Left kidney (tissue), 1 donor: ENCODE measurements at regions not wholly inside any gene's neighbourhood (a gene's known extent, or its start where the extent isn't known, plus 50 kb on each side); places are given as distances from the start of the nearest gene placed in this dataset.

Experiments
- DNase-seq: peaks from one replicate; pipeline ENCODE4 v3.0.0-alpha.2; 2013

- no peak for DNase-seq
These were observed 223.4 kb downstream of the PLPP3 start for GRCh38 chr1:56355918-56356317.

DNA sequence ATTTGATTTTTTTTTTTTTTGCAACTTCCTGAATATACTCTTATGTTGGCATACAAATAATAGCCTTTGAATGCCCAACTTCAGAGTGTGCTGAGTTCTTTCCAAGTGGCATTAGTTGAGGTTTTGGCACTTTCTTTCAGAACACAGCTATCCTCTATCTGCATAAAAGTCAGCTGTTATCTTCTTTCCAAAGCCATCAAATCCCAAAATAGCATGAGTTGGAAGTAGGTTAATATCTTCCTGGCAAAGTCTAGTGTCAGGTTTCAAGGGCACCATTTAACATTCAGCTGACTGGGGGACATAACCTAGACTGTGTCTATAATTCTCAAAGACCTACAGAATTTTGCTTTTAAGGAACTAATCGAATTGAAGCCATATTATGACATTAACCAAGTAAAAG, 223.9 kb downstream of the PLPP3 start:
- no peak for DNase-seq

DNA sequence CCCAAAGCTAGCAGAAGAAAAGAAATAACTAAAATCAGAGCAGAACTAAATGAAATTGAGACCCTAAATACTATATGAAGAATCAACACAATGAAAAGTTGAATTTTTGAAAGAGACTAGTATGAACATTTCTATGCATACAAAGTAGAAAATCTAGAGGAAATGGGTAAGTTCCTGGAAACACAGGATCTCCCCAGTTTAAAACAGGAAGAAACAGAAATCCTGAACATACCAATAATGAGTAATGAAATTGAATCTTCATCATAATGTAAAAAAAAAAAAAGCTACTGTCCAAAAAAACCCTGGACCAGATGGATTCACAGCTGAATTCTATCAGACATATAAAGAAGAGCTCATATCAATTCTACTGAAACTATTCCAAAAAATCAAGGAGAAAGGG, 233.5 kb downstream of the PLPP3 start:
- DNase-seq: no peak

DNA sequence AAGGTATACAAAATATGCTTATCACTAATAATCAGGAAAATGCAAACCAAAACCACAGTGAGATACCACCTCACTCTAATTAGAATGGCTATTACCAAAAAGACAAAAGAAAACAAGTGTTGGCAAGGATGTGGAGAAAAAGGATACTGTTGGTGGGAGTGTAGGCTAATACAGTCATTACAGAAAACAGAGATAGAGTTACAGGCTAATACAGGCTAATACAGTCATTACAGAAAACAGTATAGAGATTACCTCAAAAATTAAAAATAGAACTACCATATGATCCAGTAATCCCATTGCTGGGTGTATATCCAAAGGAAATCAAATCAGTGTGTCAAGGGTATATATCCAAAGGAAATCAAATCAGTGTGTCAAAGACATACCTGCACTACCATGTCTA, 238.4 kb downstream of the PLPP3 start:
- no peak for DNase-seq

DNA sequence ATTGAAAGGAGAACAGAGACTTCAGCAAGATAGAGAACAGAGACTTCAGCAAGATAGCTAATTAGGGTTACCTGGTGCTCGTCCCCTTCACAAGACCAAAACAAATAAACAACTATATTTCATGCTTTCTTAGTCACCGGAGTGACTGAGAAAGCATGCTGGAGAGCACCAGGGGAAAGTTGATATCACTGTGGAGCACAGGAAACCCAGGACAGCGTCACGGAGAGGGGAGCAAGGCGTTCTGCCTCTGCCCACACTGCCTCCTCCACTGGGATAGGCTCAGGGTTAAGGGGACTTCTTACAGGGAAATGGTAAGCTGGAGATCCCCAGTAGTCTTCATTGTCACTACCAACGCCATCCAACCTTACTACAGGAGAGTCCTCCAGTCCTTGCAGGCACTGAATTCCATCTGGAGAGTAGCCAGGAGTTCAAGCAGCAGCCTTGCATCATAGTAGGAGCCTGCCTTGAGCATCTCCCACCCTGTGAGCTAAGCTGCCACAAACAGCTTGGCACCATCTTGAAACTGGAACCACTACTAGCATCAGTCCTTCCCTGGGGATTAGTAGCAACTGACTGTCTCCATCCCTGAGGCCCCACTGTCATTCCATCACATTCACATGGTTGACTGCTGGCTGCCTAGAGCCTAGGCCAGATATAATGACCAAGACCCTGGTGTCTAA, 239.4 kb downstream of the PLPP3 start:
- no peak for DNase-seq

DNA sequence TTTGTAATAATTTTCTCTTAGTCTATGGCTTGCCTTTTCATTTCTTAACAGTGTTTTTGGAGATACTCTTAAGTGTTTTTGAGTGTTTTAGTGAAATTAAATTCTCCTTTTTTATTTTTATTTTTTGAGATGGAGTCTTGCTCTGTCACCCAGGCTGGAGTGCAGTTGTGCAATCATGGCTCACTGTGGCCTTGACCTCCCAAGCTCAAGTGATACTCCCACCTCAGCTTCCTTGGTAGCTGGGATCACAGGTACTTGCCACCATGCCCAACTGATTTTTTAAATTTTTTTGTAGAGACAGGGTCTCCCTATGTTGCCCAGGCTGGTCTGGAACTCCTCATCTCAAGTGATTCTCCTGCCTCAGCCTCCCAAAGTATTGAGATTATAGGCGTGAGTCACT, 240.3 kb downstream of the PLPP3 start:
- DNase-seq: no peak

- DNase-seq: no peak
These were observed 242.4 kb downstream of the PLPP3 start for GRCh38 chr1:56336982-56337381.

GRCh38 chr1:56335394-56335793, 244.0 kb downstream of the PLPP3 start:
- no peak for DNase-seq

DNA sequence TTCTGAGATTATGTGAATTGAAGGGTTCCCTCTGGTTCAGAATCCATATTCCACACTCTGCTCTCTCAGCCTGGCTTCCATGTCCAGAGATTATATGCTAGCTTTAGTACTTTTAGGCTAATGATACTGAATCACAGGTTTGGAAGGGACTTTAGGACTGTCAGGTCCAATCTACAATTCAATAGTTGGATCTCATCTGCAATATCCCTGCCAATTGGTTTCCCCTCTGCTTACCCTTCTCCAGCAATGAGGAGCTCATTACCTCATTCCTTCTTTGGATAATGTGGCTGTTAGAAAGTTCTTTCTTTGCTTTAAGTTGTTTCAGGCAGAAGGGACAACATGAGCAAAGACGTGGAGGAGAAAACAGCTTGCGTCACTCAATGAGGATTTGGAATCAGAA, 245.3 kb downstream of the PLPP3 start:
- no peak for DNase-seq

- no peak for DNase-seq
These were observed 245.9 kb downstream of the PLPP3 start for GRCh38 chr1:56333461-56333860.

GRCh38 chr1:56331892-56332567, 247.3 kb downstream of the PLPP3 start:
- DNase-seq: no peak

- no peak for DNase-seq
These were observed 248.0 kb downstream of the PLPP3 start for GRCh38 chr1:56331207-56331891.

DNA sequence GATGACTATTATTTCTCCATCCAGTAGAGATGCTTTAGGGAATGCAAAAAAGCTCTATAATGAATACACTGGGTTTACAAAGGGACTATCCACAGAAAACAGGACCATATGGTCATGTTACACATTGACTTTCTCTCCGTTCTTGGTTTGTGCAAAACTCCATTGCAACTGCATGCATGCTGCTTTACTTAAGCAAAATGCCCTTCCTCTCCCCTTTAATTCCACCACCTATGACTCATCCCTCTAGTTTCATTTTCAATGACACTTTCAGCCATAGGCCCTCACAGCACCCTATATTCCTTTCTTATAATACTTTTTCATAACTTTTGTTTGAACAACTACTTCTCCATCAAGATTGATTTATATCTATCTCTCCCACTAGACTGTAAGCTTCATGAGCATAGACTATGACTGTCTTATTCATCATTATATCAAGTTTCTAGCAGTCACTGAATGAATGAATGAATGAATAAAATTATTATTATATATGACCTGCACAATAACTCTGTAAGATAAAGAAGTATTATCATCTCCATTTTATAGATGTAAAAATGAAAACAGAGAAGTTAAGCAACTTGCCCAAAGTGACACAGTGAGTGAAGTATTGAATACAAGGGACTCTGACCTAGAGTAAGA, 248.9 kb downstream of the PLPP3 start:
- DNase-seq: no peak

GRCh38 chr1:56329970-56330369, 249.4 kb downstream of the PLPP3 start:
- DNase-seq: no peak

- DNase-seq: no peak
These were observed 252.2 kb downstream of the PLPP3 start for GRCh38 chr1:56327195-56327594.

- no peak for DNase-seq
These were observed 253.3 kb downstream of the PLPP3 start for GRCh38 chr1:56326056-56326455.

- DNase-seq: no peak
These were observed 254.9 kb downstream of the PLPP3 start for GRCh38 chr1:56324504-56324903.

DNA sequence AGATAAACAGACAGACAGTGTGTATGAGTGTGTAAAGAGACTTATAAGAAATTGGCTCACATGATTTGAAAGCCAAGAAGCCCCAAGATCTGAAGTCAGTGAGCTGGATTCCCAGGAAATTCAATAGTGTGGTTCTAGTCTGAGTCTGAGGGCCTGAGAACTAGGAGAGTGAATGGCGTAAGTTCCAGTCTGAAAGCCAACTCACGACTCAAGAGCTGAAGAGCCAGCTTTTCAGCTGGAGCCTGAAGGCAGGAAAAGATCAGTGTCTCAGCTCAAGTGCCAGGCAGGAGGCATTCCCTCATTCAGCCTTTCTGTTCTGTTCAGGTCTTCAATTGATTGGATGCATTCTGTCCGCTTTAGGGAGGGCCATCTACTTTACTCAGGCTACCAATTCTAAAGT, 257.2 kb downstream of the PLPP3 start:
- DNase-seq: no peak

GRCh38 chr1:56321150-56321490, 258.2 kb downstream of the PLPP3 start:
- DNase-seq: no peak

DNA sequence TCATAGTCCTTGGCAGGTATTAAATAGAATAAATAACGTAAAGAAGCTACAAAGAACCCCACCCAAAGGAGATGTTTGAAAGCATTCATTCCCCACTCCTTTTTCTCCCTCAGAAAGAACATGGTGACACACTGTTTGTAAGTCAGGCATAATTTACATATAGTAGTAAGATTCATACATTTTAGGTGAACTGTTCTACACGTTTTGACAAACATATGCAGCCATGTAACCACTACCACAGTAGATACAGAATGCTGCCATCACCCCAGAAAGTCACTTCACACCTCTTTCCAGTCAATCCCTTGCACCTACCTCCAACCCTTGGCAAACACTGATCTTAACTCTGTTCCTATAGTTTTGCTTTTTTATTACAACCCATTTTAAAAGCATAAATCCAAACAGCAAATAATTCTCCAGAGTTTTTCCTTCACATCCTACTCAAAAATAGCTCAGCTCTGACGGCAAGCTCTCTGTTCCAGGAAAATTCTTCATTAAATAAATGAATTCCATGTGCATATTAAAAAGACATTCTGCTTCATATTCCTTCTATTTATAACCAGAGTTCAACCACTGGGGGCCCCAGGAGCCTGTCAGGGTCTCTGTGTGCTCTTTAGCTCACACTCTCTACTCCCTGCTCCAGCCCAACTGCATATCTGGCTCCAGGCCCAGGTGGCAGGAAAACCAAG, 258.8 kb downstream of the PLPP3 start:
- DNase-seq: no peak

DNA sequence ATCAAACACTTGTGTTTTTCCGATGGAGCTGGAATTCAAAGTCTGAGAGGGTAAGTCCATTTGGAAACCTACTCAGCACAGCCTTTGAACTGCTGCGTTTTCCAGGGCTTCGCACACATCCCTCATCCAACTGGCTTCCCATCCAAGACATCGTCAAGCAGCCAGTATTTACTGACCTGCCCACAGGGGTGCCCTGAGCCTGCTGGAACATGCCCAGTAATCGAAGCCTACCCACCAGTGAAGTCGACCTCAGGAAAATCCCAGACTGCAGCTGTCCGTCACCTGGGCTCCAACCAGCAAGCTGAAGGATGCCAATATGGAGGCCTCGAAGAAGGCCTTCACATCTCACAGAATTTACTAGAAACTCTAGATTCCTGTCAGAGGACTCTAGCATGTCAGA, 261.6 kb downstream of the PLPP3 start:
- DNase-seq: no peak

DNA sequence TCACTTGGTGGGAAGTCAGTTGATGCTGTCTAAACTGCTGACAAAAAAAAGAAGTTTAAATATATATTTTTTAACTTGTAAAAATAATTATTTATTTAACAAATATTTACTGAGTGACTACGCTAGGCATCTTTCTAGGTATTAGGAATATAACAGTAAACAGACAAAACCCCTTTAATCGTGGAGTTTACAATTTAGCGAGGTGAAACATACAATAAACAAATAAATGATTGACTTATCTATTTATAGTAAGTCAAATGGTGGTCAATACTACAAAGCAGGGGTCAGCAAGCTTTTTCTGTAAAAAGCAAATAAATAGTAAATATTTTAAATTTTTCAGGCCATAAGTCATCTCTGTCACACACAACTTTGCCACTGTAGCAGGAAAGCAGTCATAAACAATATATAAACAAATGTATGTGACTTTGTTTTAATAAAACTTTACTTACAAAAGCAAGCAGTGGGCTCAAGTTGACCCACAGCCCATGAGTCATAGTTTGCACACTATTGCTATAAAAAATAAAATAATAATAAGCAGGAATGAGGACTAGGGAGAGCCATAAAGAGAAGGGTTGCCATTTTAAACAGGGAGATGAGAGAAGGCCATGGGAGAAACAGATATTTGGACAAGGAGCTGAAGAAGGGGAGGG, 263.9 kb downstream of the PLPP3 start:
- DNase-seq: no peak
